ENCODE measurements at regions not wholly inside any gene's neighbourhood (a gene's known extent, or its start where the extent isn't known, plus 50 kb on each side); places are given as distances from the start of the nearest gene placed in this dataset.

GRCh38 chr2:136342138-136342537 is 224.2 kb upstream of the CXCR4 start:
- H3K4me3 ChIP-seq (ENCODE audit: control insufficient read depth, low read depth, low read length): no peak overlapping the region
- TF ChIP-seq CTCF (IDR thresholded peaks at IDR 0.05; ENCODE audit: control insufficient read depth, insufficient read depth, low read depth, low read length, missing control alignments): no peak
- DNase-seq (ENCODE audit: low read depth): no peak

GRCh38 chr2:136334967-136335366 is 217.0 kb upstream of the CXCR4 start:
- no peak for DNase-seq (ENCODE audit: low read depth)
- no peak for TF ChIP-seq CTCF (IDR thresholded peaks at IDR 0.05; ENCODE audit: control insufficient read depth, insufficient read depth, low read depth, low read length, missing control alignments)

GRCh38 chr2:136332436-136333095 is 214.6 kb upstream of the CXCR4 start:
- DNase-seq (ENCODE audit: low read depth): no peak
- TF ChIP-seq CTCF (IDR thresholded peaks at IDR 0.05; ENCODE audit: control insufficient read depth, insufficient read depth, low read depth, low read length, missing control alignments): no peak
- H3K4me3 ChIP-seq (ENCODE audit: control insufficient read depth, low read depth, low read length): no peak overlapping the region

More at GRCh38 chr2:136334967-136335366, 217.0 kb upstream of the CXCR4 start:
- H3K4me3 ChIP-seq (ENCODE audit: control insufficient read depth, low read depth, low read length): no peak overlapping the region

GRCh38 chr2:136331226-136331625 is 213.3 kb upstream of the CXCR4 start:
- TF ChIP-seq CTCF (IDR thresholded peaks at IDR 0.05; ENCODE audit: control insufficient read depth, insufficient read depth, low read depth, low read length, missing control alignments): no peak
- DNase-seq (ENCODE audit: low read depth): no peak
- no peak overlapping the region for H3K4me3 ChIP-seq (ENCODE audit: control insufficient read depth, low read depth, low read length)

- no peak overlapping the region for H3K4me3 ChIP-seq (ENCODE audit: control insufficient read depth, low read depth, low read length)
- no peak for DNase-seq (ENCODE audit: low read depth)
- no peak for TF ChIP-seq CTCF (IDR thresholded peaks at IDR 0.05; ENCODE audit: control insufficient read depth, insufficient read depth, low read depth, low read length, missing control alignments)
These were observed 210.4 kb upstream of the CXCR4 start for GRCh38 chr2:136328207-136328795.

- no peak for DNase-seq (ENCODE audit: low read depth)
- H3K4me3 ChIP-seq (ENCODE audit: control insufficient read depth, low read depth, low read length): no peak overlapping the region
- no peak for TF ChIP-seq CTCF (IDR thresholded peaks at IDR 0.05; ENCODE audit: control insufficient read depth, insufficient read depth, low read depth, low read length, missing control alignments)
These were observed 209.4 kb upstream of the CXCR4 start for GRCh38 chr2:136327162-136327852.
